ENCODE measurements at regions not wholly inside any gene's neighbourhood (a gene's known extent, or its start where the extent isn't known, plus 50 kb on each side); places are given as distances from the start of the nearest gene placed in this dataset.

GRCh38 chr16:66308096-66308495 lies 58.4 kb upstream of the CDH5 start (continued):
- TF ChIP-seq ZNF396 (CRISPR knock-in tag; IDR thresholded peaks at IDR 0.05; ENCODE audit: borderline replicate concordance) (no peak), HMGXB4 (CRISPR knock-in tag; IDR thresholded peaks at IDR 0.05) (no peak), CDX4 (CRISPR knock-in tag; IDR thresholded peaks at IDR 0.05; ENCODE audit: borderline replicate concordance) (no peak), USF2 (CRISPR knock-in tag; IDR thresholded peaks at IDR 0.05) (no peak), ZNF317 (CRISPR knock-in tag; IDR thresholded peaks at IDR 0.05; ENCODE audit: borderline replicate concordance, low read depth) (no peak), NFYB (CRISPR knock-in tag; conservative IDR thresholded peaks at IDR 0.05; ENCODE audit: low read depth) (no peak)

- ATAC-seq (no peak), DNase-seq (ENCODE audit: low spot score) (no peak)
- ChIA-PET POLR2A (interaction anchor here (0.5 kb wide), 1 partner anchor 1181 kb away, joined by 3 read pairs; no protein-coding TSS in a partner anchor), CTCF (interaction anchor here (0.6 kb wide), 1 partner anchor 36 kb away, joined by 3 read pairs; no protein-coding TSS in a partner anchor)
- H3K27me3 Mint-ChIP-seq (ENCODE audit: low read depth): peaks cover 3% of the 10 kb centered on the region; the same call in 1 of the 2 replicates
- TF ChIP-seq AR (CRISPR knock-in tag; IDR thresholded peaks at IDR 0.05) (no peak), FOXP1 (CRISPR knock-in tag; IDR thresholded peaks at IDR 0.05; ENCODE audit: borderline replicate concordance) (no peak), ZNF532 (CRISPR knock-in tag; IDR thresholded peaks at IDR 0.05; ENCODE audit: borderline replicate concordance) (no peak), CDX4 (CRISPR knock-in tag; IDR thresholded peaks at IDR 0.05; ENCODE audit: borderline replicate concordance) (no peak), ZNF396 (CRISPR knock-in tag; IDR thresholded peaks at IDR 0.05; ENCODE audit: borderline replicate concordance) (no peak), PRDM15 (CRISPR knock-in tag; IDR thresholded peaks at IDR 0.05) (no peak), ELF4 (CRISPR knock-in tag; IDR thresholded peaks at IDR 0.05; ENCODE audit: low read depth) (no peak), MYBL2 (CRISPR knock-in tag; IDR thresholded peaks at IDR 0.05) (no peak), SP1 (CRISPR knock-in tag; conservative IDR thresholded peaks at IDR 0.05) (no peak), E2F5 (CRISPR knock-in tag; IDR thresholded peaks at IDR 0.05) (no peak), NFE2L1 (CRISPR knock-in tag; IDR thresholded peaks at IDR 0.05) (no peak), SOX15 (CRISPR knock-in tag; IDR thresholded peaks at IDR 0.05) (no peak)
- H3K36me3 Mint-ChIP-seq: no peaks in the 10 kb centered on the region
- peaks cover 3% of the 10 kb centered on the region; the same call in 1 of the 2 replicates for H3K9me3 Mint-ChIP-seq
- H3K4me3 Mint-ChIP-seq: no peak overlapping the region
- H3K4me1 Mint-ChIP-seq: peaks cover 4% of the 10 kb centered on the region; the same call in 1 of the 2 replicates
- H3K27ac Mint-ChIP-seq: no peak overlapping the region
Measured at GRCh38 chr16:66306366-66307150, 59.9 kb upstream of the CDH5 start.

All from WTC11 (cell line).